ENCODE measurements at regions not wholly inside any gene's neighbourhood (a gene's known extent, or its start where the extent isn't known, plus 50 kb on each side); places are given as distances from the start of the nearest gene placed in this dataset.

- TF ChIP-seq, protein P1, sequence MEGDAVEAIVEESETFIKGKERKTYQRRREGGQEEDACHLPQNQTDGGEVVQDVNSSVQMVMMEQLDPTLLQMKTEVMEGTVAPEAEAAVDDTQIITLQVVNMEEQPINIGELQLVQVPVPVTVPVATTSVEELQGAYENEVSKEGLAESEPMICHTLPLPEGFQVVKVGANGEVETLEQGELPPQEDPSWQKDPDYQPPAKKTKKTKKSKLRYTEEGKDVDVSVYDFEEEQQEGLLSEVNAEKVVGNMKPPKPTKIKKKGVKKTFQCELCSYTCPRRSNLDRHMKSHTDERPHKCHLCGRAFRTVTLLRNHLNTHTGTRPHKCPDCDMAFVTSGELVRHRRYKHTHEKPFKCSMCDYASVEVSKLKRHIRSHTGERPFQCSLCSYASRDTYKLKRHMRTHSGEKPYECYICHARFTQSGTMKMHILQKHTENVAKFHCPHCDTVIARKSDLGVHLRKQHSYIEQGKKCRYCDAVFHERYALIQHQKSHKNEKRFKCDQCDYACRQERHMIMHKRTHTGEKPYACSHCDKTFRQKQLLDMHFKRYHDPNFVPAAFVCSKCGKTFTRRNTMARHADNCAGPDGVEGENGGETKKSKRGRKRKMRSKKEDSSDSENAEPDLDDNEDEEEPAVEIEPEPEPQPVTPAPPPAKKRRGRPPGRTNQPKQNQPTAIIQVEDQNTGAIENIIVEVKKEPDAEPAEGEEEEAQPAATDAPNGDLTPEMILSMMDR (IDR thresholded peaks at IDR 0.05; ENCODE audit: control insufficient read depth, insufficient read depth, low read depth, low read length, missing control alignments) = no peak
- DNase-seq (ENCODE audit: low read depth) = no peak
- no peak overlapping the region for H3K4me3 ChIP-seq (ENCODE audit: control insufficient read depth, low read depth, low read length)
Measured at GRCh38 chr3:72322264-72322976, 525.8 kb downstream of the SHQ1 start.

- no peak for DNase-seq (ENCODE audit: low read depth)
- H3K4me3 ChIP-seq (ENCODE audit: control insufficient read depth, low read depth, low read length) = no peak overlapping the region
- TF ChIP-seq, protein P1 (IDR thresholded peaks at IDR 0.05; ENCODE audit: control insufficient read depth, insufficient read depth, low read depth, low read length, missing control alignments) = no peak
Measured at GRCh38 chr3:72320955-72321303, 527.3 kb downstream of the SHQ1 start.

- TF ChIP-seq, protein P1 (IDR thresholded peaks at IDR 0.05; ENCODE audit: control insufficient read depth, insufficient read depth, low read depth, low read length, missing control alignments) = no peak
- no peak overlapping the region for H3K4me3 ChIP-seq (ENCODE audit: control insufficient read depth, low read depth, low read length)
Measured at GRCh38 chr3:72320095-72320954, 527.9 kb downstream of the SHQ1 start.

GRCh38 chr3:72319194-72320094 is 528.8 kb downstream of the SHQ1 start:
- TF ChIP-seq, protein P1 (IDR thresholded peaks at IDR 0.05; ENCODE audit: control insufficient read depth, insufficient read depth, low read depth, low read length, missing control alignments) = no peak
- H3K4me3 ChIP-seq (ENCODE audit: control insufficient read depth, low read depth, low read length) = no peak overlapping the region
- no peak for DNase-seq (ENCODE audit: low read depth)

More at GRCh38 chr3:72320095-72320954, 527.9 kb downstream of the SHQ1 start:
- no peak for DNase-seq (ENCODE audit: low read depth)

DNA sequence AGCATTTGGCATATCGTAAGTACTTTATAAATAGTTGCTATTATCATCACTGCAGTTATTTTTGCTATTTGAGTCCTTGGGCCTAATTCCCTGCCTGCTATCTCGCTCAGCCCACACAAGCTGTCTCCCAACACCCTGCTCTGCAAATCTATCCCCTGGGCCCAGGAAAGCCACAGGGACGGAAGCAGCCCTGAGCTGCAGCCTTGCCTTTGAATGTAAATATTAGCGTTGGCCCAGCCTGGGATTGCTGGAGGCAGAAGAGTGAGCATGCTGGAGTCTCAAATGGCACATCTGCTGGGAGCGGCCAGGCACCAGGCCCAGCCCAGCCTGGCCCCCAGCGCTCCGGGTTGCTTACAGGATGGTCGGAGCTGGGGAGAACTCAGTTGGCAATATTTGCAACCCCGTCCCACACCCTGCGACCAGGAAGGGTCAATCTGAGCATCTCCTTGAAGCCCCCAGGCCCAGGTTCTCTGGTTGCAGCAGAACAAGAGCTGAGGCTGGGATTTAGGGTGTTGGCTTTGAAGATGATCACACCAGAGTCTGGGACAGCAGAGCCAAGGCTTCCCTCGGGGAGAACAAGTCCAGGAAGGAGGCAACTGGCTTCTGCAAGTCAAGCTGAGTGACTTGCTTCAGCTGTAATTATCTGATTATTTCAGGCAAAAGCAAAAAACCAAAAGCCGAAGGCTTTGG is 529.6 kb downstream of the SHQ1 start:
- H3K4me3 ChIP-seq (ENCODE audit: control insufficient read depth, low read depth, low read length) = no peak overlapping the region
- DNase-seq (ENCODE audit: low read depth) = no peak
- TF ChIP-seq, protein P1 (IDR thresholded peaks at IDR 0.05; ENCODE audit: control insufficient read depth, insufficient read depth, low read depth, low read length, missing control alignments) = no peak

- DNase-seq (ENCODE audit: low read depth) = no peak
- TF ChIP-seq, protein P1 (IDR thresholded peaks at IDR 0.05; ENCODE audit: control insufficient read depth, insufficient read depth, low read depth, low read length, missing control alignments) = no peak
Measured at GRCh38 chr3:72317491-72317890, 530.8 kb downstream of the SHQ1 start.

More at GRCh38 chr3:72317491-72317890, 530.8 kb downstream of the SHQ1 start:
- H3K4me3 ChIP-seq (ENCODE audit: control insufficient read depth, low read depth, low read length) = no peak overlapping the region

All from AG09309 (cell line).